Globus pallidus (tissue), 1 donor: ENCODE measurements at regions not wholly inside any gene's neighbourhood (a gene's known extent, or its start where the extent isn't known, plus 50 kb on each side); places are given as distances from the start of the nearest gene placed in this dataset.

Experiments used
- DNase-seq: peaks from one replicate; pipeline ENCODE4 v3.0.0-alpha.2; 2015; ENCODE audit warnings: low spot score

DNA sequence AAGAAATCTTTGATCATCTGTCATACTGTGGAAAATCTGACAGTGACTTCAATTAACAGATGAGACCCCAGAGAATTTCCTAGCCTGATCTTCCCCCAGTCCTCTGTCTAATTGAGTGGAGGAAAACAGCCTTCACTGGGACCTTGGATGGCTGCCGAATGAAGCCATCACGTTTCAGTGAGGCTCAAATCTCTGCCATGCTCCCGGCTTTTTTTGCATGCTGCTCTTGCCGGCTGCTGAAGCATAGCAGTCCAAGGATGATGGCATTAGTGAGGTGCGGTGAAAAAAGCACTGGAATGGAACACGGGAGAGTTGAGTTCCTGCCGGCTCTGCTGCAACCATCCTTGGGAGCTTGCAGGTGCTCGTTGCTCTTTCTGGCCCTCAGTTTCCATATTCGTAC is 430.5 kb downstream of the SLC4A3 start:
- DNase-seq: no peak

DNA sequence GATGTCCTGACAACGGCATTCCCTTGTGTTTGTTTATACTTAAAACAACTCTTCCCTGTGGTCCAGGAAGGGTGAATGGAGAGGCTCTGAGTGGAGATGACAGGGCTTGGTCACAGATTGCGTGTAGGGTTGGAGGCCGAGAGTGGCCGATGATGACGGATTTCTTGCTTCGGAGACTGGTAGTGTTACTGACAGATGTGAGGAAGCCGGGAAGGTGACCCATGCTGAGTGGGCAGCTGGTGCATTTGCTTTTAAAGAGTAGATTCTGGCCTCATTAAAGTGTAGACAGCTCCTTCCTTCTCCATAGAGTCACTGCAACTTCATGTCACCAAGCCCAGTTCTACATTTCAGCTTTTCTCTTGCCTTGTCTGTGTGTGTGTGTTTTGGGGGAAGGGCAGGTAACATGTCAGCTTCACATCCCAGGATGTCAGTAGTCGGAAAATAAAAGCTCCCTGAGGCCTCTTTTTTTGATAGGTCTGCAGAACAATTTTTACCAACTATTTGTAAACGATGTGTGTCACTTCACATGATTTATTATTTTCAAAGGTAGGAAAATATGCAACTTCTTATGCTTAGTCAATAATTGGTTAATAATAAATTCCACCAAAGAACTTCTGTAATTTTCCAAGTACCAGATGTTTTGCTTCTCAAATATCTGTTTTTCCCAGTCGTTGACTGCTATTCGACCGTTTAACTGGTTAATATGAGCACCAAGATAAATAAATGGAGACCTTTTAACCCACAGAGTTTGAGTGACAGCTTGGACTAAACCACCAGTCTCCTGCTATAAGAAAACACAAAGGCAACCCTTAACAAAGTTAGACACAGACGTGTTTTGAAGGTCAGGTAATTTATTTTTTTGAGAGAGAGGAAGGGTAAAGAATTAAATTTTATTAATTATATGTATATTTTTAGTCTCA is 436.9 kb downstream of the SLC4A3 start:
- DNase-seq: no peak

DNA sequence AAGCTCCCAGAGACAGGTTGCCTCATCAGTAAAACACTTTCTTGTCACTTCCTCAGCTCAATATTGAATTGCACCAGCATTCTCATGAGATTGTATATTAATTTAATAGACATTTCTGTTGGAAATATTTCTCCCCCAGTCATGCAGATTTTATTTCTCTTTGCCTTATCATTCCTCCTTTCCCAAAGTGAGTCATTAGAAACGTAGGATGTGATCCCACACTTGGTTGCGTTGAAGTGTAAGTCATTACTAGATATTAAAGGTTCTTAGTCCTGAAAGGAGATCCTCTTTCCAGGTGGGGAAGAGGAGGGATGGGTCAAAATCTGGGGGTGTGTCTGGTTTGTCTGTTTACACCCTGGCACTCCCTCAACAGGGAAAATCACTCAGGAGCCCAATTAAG is 438.2 kb downstream of the SLC4A3 start:
- no peak for DNase-seq

DNA sequence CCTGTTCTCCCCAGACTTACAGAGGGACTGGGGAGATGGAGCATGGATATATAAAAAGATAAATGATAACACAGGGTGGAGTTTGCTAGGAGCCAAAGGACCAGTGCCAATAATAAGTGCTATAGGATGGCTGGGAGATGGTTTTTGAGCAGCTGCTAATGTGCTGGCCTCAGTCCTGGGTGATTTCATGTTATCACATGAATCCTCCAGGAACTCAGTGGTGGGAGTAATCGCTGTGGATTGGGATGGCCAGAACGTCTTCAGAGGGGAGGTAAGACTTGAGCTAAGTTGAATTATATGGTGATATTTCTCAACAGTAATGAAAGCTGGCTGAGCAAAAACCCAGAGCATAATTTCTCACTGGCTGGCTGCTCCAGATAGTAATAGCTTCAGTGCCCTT is 441.4 kb downstream of the SLC4A3 start:
- no peak for DNase-seq

DNA sequence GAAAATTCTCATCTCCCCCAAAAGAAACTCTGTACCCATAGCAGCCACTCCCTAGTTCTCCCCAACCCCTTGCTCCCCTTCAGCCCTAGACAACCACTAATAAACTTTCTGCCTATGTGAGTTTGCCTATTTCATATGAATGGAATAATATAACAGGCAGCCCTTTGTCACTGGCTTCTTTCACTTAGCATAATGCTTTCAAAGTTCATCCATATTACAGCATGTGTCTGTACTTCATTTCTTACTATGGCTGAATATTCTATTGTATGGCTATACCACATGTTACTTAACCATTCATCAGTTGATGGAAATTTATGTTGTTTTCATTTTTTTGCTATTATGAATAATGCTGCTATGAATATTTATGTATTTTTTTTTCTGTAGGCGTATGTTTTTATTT is 442.9 kb downstream of the SLC4A3 start:
- DNase-seq: no peak

DNA sequence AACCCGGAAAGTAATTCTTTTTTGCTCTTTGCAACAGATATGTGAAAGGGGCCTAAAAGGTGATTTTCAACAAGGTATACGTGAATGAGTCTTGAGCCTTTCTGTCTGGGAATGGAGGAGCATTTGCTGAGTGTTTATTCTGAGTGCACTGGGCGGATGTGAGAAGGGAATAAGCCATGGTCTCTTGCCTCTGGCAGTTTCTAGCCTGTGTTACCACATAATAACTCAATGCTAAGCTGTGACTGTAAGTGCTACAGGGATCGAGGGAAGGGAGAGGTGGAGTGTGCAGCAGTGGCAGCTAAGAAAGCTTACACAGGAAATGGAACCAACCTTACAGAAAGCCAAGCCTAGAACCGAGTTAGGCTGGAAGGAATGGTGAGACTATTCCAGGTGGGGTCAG is 444.3 kb downstream of the SLC4A3 start:
- DNase-seq: no peak

DNA sequence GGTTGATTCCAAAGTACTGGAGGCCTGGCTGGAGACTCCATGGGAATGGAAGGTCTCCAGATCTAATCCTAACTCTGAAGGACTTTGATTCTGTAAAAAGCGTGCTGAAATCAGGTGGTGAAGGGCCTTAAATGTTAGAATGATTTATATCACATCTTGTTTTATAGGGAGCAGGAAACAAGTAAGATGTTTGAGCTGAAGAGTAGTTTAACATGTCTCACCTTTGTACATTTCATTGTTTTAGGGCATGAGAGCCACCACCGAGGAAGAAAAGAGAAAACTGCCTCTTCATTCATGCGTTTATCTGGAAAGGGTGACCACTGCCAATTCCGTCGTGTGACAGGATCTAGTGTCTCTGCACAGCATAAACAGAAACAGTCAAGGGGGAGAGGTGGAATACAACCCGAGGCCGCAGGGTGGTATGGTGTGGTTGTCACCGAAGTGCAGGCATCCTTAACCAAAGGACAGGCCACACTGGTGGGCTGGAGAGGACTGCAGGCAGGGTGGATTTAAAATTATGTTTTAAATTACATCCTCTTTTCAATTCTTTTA is 445.3 kb downstream of the SLC4A3 start:
- DNase-seq: no peak

DNA sequence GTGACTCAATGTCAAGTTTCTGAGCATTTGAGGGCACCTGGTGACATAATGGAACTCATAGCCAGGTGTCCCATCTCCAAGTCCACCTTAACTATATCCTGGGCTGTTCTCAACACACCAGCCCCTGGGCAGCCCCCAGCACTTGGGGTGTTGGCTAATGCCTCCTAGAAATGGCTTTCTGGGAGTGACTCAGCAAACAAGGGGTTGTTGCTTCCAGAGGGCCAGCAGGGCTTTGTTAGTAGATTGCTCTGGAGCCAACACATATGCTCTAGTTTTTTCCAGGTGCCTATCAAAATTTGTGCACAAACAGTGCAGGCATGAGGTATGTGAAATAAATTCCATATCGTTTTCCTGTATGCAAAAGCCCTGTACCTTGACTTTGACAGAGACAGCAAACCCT is 448.4 kb downstream of the SLC4A3 start:
- DNase-seq: no peak

DNA sequence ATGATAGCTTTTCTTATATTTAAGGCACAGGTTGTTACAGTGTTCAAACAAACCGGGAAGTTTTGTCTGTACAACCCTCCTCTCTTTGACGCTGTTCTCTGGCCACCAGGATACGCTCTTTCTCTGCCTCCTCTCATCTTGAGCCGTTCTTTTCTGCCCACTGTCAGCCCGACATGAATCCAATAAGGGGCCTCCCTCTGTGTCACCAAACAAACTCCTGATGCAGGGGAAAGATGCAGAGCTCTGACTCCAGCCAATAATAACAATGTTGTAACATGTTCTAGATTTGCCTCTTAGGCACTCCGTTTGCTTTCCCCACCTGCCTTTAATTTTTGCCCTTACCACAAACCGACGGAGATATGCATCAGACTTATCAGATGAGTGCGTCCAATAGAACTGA is 449.3 kb downstream of the SLC4A3 start:
- DNase-seq: no peak

DNA sequence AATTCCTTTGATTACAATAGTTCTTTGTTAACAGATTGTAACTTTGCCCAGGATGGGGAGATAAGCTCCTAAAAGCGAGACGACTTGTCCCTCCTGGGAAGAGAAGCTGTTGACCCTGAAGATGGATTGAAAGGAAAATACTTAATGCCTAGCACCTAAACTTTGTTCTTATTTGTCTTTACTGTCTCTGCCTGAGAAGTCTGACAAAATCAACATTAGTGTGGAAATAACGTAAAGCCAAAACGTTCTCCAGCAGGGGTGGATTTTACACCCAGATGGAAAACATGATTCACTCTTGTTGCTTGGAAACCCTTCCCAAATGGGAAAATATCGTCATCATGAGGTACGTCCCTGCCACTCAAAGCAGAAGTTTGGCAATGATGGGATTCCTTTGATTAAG is 450.1 kb downstream of the SLC4A3 start:
- no peak for DNase-seq

DNA sequence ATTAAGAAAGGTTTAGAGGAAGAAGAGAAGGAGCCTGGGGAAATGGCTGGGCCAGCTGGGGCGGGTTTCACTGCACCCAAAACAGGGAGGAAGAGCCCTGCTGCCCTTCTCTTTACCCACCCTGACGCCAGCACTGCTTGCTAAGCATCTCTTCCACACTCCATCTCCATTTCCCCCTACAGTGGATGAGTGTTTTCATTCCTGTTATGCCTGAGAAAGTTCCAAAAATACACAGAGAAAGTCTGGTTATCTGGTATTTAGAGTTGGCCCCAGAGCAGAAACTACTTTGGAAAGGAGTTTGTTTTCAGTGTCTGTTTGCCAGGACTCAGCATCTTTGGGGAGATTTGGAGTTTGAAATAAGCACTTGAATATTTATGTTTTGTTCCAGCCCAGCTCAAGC is 451.0 kb downstream of the SLC4A3 start:
- DNase-seq: no peak

DNA sequence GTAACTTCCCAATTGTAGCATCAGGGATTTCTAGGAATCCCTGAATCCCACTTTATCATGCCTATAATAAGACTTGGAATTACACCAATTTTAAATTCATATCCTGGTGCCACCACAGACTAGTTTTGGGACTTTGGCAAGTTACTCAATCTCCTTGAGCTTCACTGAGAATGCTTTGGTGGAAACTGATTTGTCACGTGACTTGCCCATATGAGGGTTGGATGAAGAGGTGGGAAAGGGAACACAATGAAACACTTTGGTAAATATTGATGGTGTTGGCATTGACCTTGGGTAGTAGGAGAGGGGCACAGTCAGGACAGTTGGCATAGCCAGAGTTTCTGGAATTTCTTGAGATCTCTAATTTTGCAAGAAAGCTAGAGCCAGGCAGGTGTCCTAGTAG is 452.2 kb downstream of the SLC4A3 start:
- DNase-seq: no peak

DNA sequence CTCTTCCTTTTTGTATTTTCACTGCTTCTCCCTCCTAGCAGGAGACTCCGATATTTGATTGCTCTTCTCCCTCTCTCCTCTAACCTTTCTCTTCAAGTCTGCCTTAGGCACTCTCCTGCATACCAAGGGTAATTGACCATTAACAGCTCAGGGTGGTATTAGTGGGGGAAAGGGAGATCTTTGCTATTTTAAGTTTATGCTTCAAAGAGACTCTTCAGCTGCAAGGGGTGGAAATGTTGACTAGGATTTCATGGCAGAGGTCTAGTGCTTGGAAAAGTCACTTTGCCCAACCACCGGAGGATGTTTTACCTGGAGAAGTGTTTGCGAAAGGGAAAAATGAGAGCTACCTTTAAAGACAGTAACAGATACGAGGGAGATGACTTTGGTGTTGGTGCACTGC is 453.7 kb downstream of the SLC4A3 start:
- DNase-seq: no peak

DNA sequence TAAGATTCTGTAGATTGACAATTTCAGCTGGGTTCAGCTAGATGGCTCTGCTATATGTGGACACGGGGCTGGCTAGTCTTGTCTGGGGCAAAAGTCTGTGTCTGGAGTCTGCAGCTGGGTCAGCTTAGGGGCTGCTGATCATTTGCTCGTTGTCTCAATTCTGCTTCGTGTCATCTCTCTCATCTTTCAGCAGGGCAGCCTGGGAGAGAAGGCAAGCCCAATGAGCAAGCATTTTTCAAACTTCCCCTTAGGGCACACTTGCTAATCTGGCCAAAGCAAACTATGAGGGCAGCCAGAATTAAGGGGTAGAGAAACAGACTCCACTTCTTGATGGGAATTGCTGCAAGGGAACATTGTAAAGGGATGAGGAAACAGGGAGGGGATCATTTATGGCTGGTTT is 462.6 kb downstream of the SLC4A3 start:
- DNase-seq: no peak

DNA sequence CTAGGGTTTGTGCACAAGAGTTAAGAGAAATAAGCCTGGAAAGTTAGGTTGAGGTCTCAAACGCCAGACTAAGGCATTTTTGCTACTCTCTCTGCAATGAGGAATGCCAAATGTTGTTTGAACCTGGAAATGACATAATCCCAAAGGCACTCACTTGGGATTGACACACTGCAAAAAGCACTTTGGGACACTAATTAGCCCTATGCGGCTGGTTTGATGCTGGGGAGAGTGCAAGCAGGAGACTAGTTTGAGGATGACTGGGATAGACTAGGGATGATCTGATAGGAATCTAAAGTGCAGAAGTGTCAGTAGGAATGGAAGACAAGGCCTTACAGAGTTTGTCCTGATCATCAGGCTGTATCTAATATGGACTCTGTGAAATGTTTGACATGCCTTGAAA is 469.0 kb downstream of the SLC4A3 start:
- no peak for DNase-seq

DNA sequence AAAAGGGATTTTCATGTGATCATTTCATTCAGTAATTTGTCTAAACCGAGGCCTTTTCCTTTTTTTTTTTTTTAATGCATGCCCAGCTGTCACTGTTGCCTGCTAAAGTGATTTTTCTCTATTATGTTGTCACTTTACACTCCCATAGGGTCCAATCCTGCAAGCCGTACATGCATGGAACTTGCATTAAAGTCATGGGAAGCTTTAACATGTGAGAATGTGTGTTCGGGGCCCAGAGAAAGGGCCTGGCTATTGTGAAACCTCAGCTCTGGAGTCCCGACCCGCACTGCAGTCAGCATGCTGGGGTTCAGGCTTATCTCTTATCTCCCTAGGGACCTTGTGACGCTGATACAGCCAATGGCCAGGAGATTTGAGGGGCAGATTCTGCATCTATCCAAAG is 474.6 kb downstream of the SLC4A3 start:
- DNase-seq: no peak

DNA sequence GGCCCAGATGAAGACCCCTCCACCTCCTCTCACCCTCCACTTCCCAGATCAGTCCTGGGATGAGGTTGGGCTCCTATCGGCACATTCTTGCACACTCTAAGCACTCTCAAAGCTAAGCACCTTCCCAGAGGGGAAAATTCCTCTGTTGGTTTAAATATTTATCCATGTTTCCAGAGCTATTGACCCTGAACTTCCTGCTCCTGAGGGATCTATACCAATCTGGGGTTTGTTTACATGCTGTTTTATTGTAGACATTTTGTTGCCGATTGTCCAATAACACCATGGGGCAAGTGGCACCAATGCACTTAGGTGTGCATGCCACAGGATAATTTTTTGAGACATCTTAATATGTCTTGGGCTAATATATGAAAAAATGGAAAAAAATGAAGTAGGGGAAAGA is 476.2 kb downstream of the SLC4A3 start:
- DNase-seq: no peak

DNA sequence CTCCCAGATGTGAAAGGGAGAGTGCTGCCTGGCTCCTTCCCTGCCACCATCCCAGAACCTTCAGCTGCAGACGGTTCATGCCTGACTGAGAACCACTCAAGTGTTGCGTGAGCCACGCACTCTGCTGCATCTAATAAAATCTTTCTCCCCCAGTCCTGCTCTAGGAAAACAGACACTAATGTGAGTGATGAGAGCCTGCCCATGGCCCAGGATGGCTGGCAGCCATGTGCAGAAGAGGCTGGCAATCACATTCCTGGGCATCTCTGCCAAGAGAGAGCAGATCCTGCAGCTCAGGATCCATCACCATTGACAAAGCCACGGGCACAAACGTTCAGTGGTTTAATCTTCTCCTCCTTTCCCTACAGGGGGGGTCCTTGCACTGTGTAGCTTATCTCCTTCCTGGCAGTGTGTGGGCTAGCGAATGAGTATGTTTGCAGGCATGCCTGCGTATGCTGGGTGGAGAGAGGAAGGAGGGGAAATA is 477.5 kb downstream of the SLC4A3 start:
- DNase-seq: no peak

DNA sequence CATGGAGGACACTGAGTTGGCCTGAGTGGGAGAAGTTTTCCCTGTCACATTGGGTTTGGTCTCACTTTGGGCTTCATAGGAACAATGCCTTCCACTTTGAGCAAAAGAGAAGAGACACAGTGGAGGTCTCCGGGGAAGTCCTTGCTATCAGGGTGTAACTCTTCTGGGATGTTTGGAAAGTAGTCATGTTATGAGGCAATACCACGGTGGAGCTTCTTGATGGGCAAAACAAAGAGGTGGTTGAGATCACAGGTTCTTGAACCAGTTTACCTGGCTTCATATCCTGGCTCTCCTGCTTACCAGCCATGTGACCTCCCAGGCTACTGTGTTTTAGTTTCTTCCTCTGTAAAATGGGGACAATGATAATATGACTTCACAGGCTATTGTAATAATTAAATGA is 478.6 kb downstream of the SLC4A3 start:
- DNase-seq: no peak

DNA sequence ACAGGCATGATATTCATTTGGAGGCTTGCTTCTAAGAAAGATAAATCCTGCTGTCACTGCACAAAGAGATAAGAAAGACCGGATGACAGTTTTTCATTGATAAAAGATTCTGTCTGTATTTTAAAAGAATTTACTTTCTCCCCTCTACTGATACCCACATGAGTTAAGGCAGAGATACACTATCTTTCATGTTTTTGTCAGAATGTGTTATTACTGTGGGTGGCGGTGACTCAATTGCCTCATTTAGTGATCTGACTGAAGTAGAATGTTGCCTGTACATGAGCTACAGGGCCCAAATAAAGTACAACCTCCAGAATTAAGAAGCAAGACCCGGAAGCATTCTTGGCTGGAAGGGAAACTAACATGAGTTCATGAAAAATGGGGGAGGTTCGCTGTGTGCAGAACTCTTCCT is 480.0 kb downstream of the SLC4A3 start:
- no peak for DNase-seq

DNA sequence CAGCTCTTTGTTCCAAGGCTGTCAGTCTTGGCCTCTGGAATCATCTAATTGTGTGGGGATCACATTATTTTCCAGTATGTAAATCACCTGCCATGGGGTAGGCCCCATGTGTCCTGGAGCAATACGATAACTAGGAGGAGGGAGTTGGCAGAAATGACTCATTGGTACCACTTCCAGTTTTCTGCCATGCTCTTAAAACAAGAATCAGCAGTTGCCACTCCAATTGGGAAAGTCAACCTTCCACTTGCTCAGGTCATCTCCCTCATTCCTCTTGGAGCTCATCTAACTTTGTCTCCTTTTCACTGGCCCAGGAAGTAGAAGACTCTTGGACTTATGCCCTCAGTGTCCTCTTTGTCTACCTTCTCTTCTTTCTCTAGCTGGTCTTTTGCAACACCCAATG is 487.0 kb downstream of the SLC4A3 start:
- no peak for DNase-seq

DNA sequence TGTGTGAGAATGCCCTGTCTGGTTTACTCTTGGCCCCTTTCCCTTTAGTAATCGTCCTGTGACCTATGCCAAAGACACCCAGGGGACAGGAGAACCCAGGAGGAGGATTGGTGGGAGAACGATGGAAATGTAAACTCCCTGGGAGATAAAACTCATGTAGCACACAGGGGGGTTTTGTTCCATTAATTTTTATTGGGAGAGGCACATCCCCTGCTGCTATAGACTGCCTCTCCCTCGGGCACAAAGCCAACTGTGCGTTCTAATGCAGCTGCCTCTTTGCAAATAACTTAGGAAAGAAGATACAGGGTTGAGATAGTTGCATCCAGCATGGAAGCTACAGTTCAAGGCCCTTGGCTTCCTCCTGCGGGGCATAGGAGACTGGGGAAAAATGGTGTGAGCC is 489.6 kb downstream of the SLC4A3 start:
- DNase-seq: no peak

DNA sequence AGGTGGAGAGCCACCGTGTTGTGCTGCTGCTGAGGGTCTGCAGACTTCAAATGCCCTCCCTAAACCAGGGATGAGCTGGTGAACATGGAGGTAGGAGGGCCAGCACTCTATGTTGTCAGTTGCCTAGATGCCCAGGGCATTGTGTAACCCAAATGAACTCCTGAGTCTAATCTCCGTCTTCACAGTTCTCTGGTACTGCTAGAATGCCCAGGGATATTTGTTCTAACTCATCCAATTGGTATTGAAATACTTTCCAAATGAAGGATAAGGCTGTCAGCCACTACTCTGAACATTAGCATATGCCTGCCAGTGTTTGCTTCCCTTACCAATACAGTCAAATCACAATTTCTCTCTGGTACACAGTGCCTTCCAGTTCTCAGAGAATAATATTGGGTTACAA is 492.6 kb downstream of the SLC4A3 start:
- DNase-seq: no peak

DNA sequence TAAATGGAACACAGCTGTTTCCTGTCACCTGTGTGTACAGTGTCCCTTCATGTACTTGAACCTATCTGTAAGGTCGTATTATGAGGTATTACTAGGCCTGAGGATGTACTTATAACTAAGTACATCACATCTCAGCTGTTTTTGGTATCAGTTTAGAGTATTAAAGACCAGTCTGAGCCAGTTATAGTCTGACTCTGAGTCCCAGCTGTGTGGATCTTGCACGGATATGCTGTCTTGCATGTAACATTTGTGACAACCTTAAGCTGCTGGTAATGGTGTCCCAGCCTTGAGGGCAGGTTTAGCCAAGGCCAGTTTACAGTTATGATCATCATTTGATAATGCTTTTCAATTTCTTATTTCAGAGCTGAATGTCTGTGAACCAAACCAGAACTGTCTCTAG is 496.3 kb downstream of the SLC4A3 start:
- no peak for DNase-seq
